Gastroesophageal sphincter (tissue), 3 donors: ENCODE measurements at regions not wholly inside any gene's neighbourhood (a gene's known extent, or its start where the extent isn't known, plus 50 kb on each side); places are given as distances from the start of the nearest gene placed in this dataset.

Experiments used
- EP300 ChIP-seq: sonication (generic); formaldehyde crosslinking; IDR thresholded peaks from one replicate; pipeline ENCODE4 v1.6.1; 2017; ENCODE audit warnings: antibody characterized with exemption, mild to moderate bottlenecking
- POLR2A ChIP-seq, 2 donors: fragments of 450-650 bp; IDR thresholded peaks; one replicate each; pipeline ENCODE4 v1.6.1; 2017; ENCODE audit warnings: antibody characterized with exemption in 2 of 2, mild to moderate bottlenecking in 2 of 2, moderate library complexity in 1 of 2
- POLR2AphosphoS5 ChIP-seq: sonication (generic); formaldehyde crosslinking; IDR thresholded peaks from one replicate; pipeline ENCODE4 v1.6.1; 2017; ENCODE audit warnings: antibody characterized with exemption
- TF ChIP-seq, protein P1 (sequence below), 4 experiments: fragments of 200-600 bp in 2 of 4; fragments of 450-650 bp in 2 of 4; sonication (generic) in 1 of 4; IDR thresholded peaks; one replicate each; pipeline ENCODE4 v1.5.1; 2017 to 2019; ENCODE audit warnings: antibody characterized with exemption in 4 of 4, mild to moderate bottlenecking in 2 of 4, moderate library complexity in 2 of 4

GRCh38 chr16:85481206-85481605 is 131.9 kb upstream of the GSE1 start:
- TF ChIP-seq POLR2A (IDR thresholded peaks at IDR 0.05) (no peak), EP300 (no peak), POLR2AphosphoS5 (no peak)
- TF ChIP-seq, protein P1, sequence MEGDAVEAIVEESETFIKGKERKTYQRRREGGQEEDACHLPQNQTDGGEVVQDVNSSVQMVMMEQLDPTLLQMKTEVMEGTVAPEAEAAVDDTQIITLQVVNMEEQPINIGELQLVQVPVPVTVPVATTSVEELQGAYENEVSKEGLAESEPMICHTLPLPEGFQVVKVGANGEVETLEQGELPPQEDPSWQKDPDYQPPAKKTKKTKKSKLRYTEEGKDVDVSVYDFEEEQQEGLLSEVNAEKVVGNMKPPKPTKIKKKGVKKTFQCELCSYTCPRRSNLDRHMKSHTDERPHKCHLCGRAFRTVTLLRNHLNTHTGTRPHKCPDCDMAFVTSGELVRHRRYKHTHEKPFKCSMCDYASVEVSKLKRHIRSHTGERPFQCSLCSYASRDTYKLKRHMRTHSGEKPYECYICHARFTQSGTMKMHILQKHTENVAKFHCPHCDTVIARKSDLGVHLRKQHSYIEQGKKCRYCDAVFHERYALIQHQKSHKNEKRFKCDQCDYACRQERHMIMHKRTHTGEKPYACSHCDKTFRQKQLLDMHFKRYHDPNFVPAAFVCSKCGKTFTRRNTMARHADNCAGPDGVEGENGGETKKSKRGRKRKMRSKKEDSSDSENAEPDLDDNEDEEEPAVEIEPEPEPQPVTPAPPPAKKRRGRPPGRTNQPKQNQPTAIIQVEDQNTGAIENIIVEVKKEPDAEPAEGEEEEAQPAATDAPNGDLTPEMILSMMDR (IDR thresholded peaks at IDR 0.05): no peak
